Neural progenitor cell (in vitro differentiated cells): ENCODE measurements at regions not wholly inside any gene's neighbourhood (a gene's known extent, or its start where the extent isn't known, plus 50 kb on each side); places are given as distances from the start of the nearest gene placed in this dataset.

ENCODE experiments used
- DNase-seq: peaks from one replicate; pipeline ENCODE4 v3.0.0-alpha.2; 2016; ENCODE audit warnings: low spot score
- H2AFZ ChIP-seq: fragments of 200-600 bp; sonication (generic); replicated peaks from 2 replicates; pipeline ENCODE4 v1.6.1; 2016; ENCODE audit warnings: antibody characterized with exemption
- H3F3A ChIP-seq: fragments of 200-600 bp; sonication (generic); 2 replicates; pipeline ENCODE4 v1.6.1; 2016; ENCODE audit warnings: antibody characterized with exemption, low read depth
- H3K27ac ChIP-seq: fragments of 200-600 bp; sonication (generic); 2 replicates; pipeline ENCODE4 v1.5.1; 2016; ENCODE audit warnings: mild to moderate bottlenecking
- H3K27me3 ChIP-seq: fragments of 200-600 bp; sonication (generic); 2 replicates; pipeline ENCODE4 v1.6.1; 2016; ENCODE audit warnings: mild to moderate bottlenecking, moderate library complexity
- H3K36me3 ChIP-seq: fragments of 200-600 bp; sonication (generic); 2 replicates; pipeline ENCODE4 v1.5.1; 2016
- H3K4me1 ChIP-seq: fragments of 200-600 bp; sonication (generic); 2 replicates; pipeline ENCODE4 v1.6.1; 2016; ENCODE audit warnings: mixed run types
- H3K4me2 ChIP-seq: fragments of 200-600 bp; sonication (generic); 2 replicates; pipeline ENCODE4 v1.6.1; 2016
- H3K4me3 ChIP-seq: fragments of 200-600 bp; sonication (generic); 2 replicates; pipeline ENCODE4 v1.5.1; 2016
- H3K79me2 ChIP-seq: fragments of 200-600 bp; sonication (generic); 2 replicates; pipeline ENCODE4 v1.6.1; 2016; ENCODE audit warnings: low read depth
- H3K9ac ChIP-seq: fragments of 200-600 bp; sonication (generic); 2 replicates; pipeline ENCODE4 v1.6.1; 2016
- H3K9me3 ChIP-seq: fragments of 200-600 bp; sonication (generic); 2 replicates; pipeline ENCODE4 v1.5.1; 2016; ENCODE audit warnings: low read depth
- H4K20me1 ChIP-seq: fragments of 200-600 bp; sonication (generic); 2 replicates; pipeline ENCODE4 v1.6.1; 2016; ENCODE audit warnings: low read depth
- H3K27ac Mint-ChIP-seq: 3 replicates; pipeline ENCODE4 v1.8.0; 2021; ENCODE audit warnings: mixed read lengths
- H3K27me3 Mint-ChIP-seq: 2 replicates; pipeline ENCODE4 v1.8.0; 2022; ENCODE audit warnings: low read depth, mild to moderate bottlenecking, inconsistent platforms, moderate library complexity, mixed read lengths; ENCODE audit not compliant: insufficient read depth
- H3K36me3 Mint-ChIP-seq: 3 replicates; pipeline ENCODE4 v1.8.0; 2021; ENCODE audit warnings: mixed read lengths
- H3K4me1 Mint-ChIP-seq: 3 replicates; pipeline ENCODE4 v1.8.0; 2021; ENCODE audit warnings: mixed read lengths
- H3K4me3 Mint-ChIP-seq: 3 replicates; pipeline ENCODE4 v1.8.0; 2021; ENCODE audit warnings: mild to moderate bottlenecking, moderate library complexity, mixed read lengths
- H3K9me3 Mint-ChIP-seq: 3 replicates; pipeline ENCODE4 v1.8.0; 2020; ENCODE audit warnings: mixed read lengths
- CTCF ChIP-seq: fragments of 200-600 bp; sonication (generic); IDR thresholded peaks from 2 replicates; pipeline ENCODE4 v1.5.1; 2017; ENCODE audit warnings: antibody characterized with exemption, mild to moderate bottlenecking
- EZH2 ChIP-seq: fragments of 200-600 bp; sonication (generic); IDR thresholded peaks from 2 replicates; pipeline ENCODE4 v1.6.1; 2017; ENCODE audit warnings: antibody characterized with exemption, mild to moderate bottlenecking, moderate library complexity
- EZH2phosphoT487 ChIP-seq: fragments of 200-600 bp; sonication (generic); IDR thresholded peaks from 2 replicates; pipeline ENCODE4 v1.6.1; 2017; ENCODE audit warnings: antibody characterized with exemption

DNA sequence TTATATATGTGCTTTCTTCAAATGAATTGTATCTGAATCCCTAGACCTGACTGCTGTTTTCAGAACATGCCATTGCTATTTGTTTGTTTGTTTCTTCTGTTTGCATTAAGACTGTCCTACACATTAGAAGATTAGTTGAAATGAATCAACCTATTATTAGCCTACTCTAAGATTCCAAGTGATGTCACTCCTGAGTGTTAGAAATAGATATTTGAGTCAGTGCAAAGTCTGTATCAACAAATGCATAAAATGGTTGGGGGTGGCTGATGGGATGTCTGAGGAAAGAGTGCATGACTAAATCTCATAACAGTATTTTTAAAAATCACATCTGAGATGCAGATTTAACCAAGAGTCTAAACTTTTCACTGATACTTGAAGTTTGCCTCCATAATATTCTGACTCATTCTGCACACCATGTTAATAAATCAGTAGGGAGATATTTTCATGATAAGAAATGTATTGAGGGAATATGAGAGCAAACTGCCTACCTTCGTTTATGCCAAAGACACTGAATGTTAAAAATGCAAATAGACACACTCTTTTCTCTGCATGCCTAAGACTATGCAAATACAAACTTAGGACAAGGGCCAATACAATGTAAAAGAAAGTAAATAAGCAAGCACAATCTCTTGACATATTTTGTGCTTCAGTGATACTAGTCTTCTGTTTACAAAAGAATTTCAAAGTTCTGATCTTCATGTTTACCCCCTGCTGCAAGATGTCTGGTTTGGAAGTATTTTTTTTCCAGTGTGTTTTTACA is 253.3 kb downstream of the LIG4 start:
- no peak overlapping the region for H3K4me3 ChIP-seq
- H3K27me3 Mint-ChIP-seq = no peaks in the 10 kb centered on the region
- H3K9me3 Mint-ChIP-seq = peaks cover 4% of the 10 kb centered on the region
- peaks cover 3% of the 10 kb centered on the region for H3K9me3 ChIP-seq
- no peaks in the 10 kb centered on the region for H4K20me1 ChIP-seq
- no peaks in the 10 kb centered on the region for H3K79me2 ChIP-seq
- H3K4me1 ChIP-seq = no peaks in the 10 kb centered on the region
- no peaks in the 10 kb centered on the region for H3K36me3 Mint-ChIP-seq
- H3F3A ChIP-seq = no peaks in the 10 kb centered on the region
- H2AFZ ChIP-seq = no peak overlapping the region
- H3K4me1 Mint-ChIP-seq = peaks cover 5% of the 10 kb centered on the region
- H3K4me3 Mint-ChIP-seq = no peak overlapping the region
- H3K27ac ChIP-seq = no peak overlapping the region
- TF ChIP-seq CTCF (no peak), EZH2 (no peak), EZH2phosphoT487 (no peak)
- H3K9ac ChIP-seq = no peak overlapping the region
- H3K27ac Mint-ChIP-seq = no peak overlapping the region
- no peak overlapping the region for H3K4me2 ChIP-seq
- no peaks in the 10 kb centered on the region for H3K36me3 ChIP-seq
- no peaks in the 10 kb centered on the region for H3K27me3 ChIP-seq
- no peak for DNase-seq

DNA sequence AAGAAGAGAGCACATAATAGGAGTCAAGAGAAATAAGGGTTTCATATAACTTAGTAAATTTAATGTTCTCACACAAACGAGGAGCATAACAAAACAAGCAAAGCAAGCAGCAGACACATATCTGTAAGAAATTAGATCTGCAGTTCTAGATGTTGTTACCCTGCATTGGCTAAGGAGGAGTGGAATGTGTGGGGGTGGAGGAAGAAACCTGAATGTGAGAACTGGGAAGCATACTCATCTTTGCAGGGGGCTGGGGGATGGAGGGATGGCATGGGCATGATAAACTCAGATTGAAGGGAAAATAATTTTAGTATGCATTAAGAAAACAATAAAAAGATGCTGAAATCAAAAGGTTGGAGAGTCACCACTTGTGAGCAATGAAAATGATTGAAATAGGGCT is 255.0 kb downstream of the LIG4 start:
- Histone ChIP-seq H2AFZ (no peak overlapping the region), H3K79me2 (no peaks in the 10 kb centered on the region), H3K9me3 (no peaks in the 10 kb centered on the region), H3K36me3 (no peaks in the 10 kb centered on the region), H3K4me3 (no peak overlapping the region), H3K27ac (no peak overlapping the region), H3F3A (no peaks in the 10 kb centered on the region), H3K4me2 (no peak overlapping the region), H3K27me3 (no peaks in the 10 kb centered on the region), H3K9ac (no peak overlapping the region), H3K4me1 (no peaks in the 10 kb centered on the region), H4K20me1 (no peaks in the 10 kb centered on the region)
- peaks cover 5% of the 10 kb centered on the region for H3K4me1 Mint-ChIP-seq
- no peak overlapping the region for H3K27ac Mint-ChIP-seq
- no peaks in the 10 kb centered on the region for H3K27me3 Mint-ChIP-seq
- no peak overlapping the region for H3K4me3 Mint-ChIP-seq
- no peaks in the 10 kb centered on the region for H3K36me3 Mint-ChIP-seq
- no peaks in the 10 kb centered on the region for H3K9me3 Mint-ChIP-seq
- TF ChIP-seq EZH2phosphoT487 = no peak
- no peak for TF ChIP-seq EZH2
- TF ChIP-seq CTCF = no peak
- DNase-seq = no peak

GRCh38 chr13:107956889-107957288 is 258.4 kb downstream of the LIG4 start:
- no peaks in the 10 kb centered on the region for H3K9me3 Mint-ChIP-seq
- no peaks in the 10 kb centered on the region for H3K36me3 ChIP-seq
- no peaks in the 10 kb centered on the region for H3K27me3 Mint-ChIP-seq
- H3K4me1 ChIP-seq = no peaks in the 10 kb centered on the region
- H3K36me3 Mint-ChIP-seq = no peaks in the 10 kb centered on the region
- no peak overlapping the region for H3K27ac Mint-ChIP-seq
- no peaks in the 10 kb centered on the region for H3F3A ChIP-seq
- H3K9ac ChIP-seq = no peak overlapping the region
- H2AFZ ChIP-seq = peak overlapping the region; percentile 77
- no peak overlapping the region for H3K4me2 ChIP-seq
- H3K27ac ChIP-seq = no peak overlapping the region
- no peaks in the 10 kb centered on the region for H3K9me3 ChIP-seq
- no peak for TF ChIP-seq EZH2phosphoT487
- TF ChIP-seq CTCF = no peak
- TF ChIP-seq EZH2 = no peak
- no peak overlapping the region for H3K4me3 Mint-ChIP-seq
- DNase-seq = no peak
- H3K79me2 ChIP-seq = no peaks in the 10 kb centered on the region
- H3K4me1 Mint-ChIP-seq = peaks cover 5% of the 10 kb centered on the region
- H3K27me3 ChIP-seq = no peaks in the 10 kb centered on the region
- no peak overlapping the region for H3K4me3 ChIP-seq
- no peaks in the 10 kb centered on the region for H4K20me1 ChIP-seq
